Esophagus muscularis mucosa (tissue), 4 donors: ENCODE measurements at regions not wholly inside any gene's neighbourhood (a gene's known extent, or its start where the extent isn't known, plus 50 kb on each side); places are given as distances from the start of the nearest gene placed in this dataset.
A peak's percentile ranks its signal among the peaks of the same experiment; 100 is the strongest.

Experiments
- DNase-seq: peaks from one replicate; pipeline ENCODE4 v3.0.0-alpha.2; 2017; ENCODE audit errors: extremely low spot score
- H3K27ac ChIP-seq, 4 donors: fragments of 200-600 bp; sonication (generic); replicated peaks in 1 of 4; 1 replicate in 3 of 4; 2 replicates in 1 of 4; pipeline ENCODE4 v1.5.1; 2016 to 2019; ENCODE audit warnings: mild to moderate bottlenecking in 1 of 4
- H3K27me3 ChIP-seq, 4 donors: fragments of 200-600 bp; sonication (generic); one replicate each; pipeline versions ENCODE4 v1.5.1 to v1.6.0; 2016 to 2019
- H3K36me3 ChIP-seq, 4 donors: fragments of 200-600 bp; sonication (generic); one replicate each; pipeline ENCODE4 v1.5.1; 2016 to 2019
- H3K4me1 ChIP-seq, 4 donors: fragments of 200-600 bp; sonication (generic); one replicate each; pipeline ENCODE4 v1.5.1; 2016 to 2019
- H3K4me3 ChIP-seq, 4 donors: fragments of 200-600 bp; sonication (generic); 1 replicate in 2 of 4; 2 replicates in 2 of 4; pipeline ENCODE4 v1.5.1; 2016 to 2019; ENCODE audit warnings: mild to moderate bottlenecking in 4 of 4, moderate library complexity in 1 of 4
- H3K9me3 ChIP-seq, 4 donors: fragments of 200-600 bp; sonication (generic); 1 replicate in 3 of 4; 2 replicates in 1 of 4; pipeline ENCODE4 v1.5.1; 2016 to 2019
- EP300 ChIP-seq: sonication (generic); formaldehyde crosslinking; IDR thresholded peaks from one replicate; pipeline ENCODE4 v1.6.1; 2017; ENCODE audit warnings: antibody characterized with exemption
- POLR2A ChIP-seq: fragments of 450-650 bp; IDR thresholded peaks from one replicate; pipeline ENCODE4 v1.6.1; 2017; ENCODE audit warnings: antibody characterized with exemption, moderate library complexity, mild to moderate bottlenecking, low read depth
- POLR2AphosphoS5 ChIP-seq, 2 donors: sonication (generic); formaldehyde crosslinking; IDR thresholded peaks; one replicate each; pipeline ENCODE4 v1.6.1; 2017; ENCODE audit warnings: antibody characterized with exemption in 2 of 2
- WGBS: methylation state at CpG from one replicate; pipeline ENCODE4 v1.1.5; 2018; 5-methylcytosine and 5-hydroxymethylcytosine counted together
- intact Hi-C: fragments of 100-400 bp; cut with DNase I; formaldehyde crosslinking; loops from one replicate; pipeline ENCODE4 v1.15.1; 2023
- TF ChIP-seq, protein P1 (sequence below), 3 experiments: fragments of 200-600 bp in 2 of 3; fragments of 450-650 bp in 1 of 3; sonication (generic) in 2 of 3; IDR thresholded peaks; one replicate each; pipeline ENCODE4 v1.5.1; 2017 to 2019; ENCODE audit warnings: antibody characterized with exemption in 3 of 3, mild to moderate bottlenecking in 2 of 3, moderate library complexity in 1 of 3

DNA sequence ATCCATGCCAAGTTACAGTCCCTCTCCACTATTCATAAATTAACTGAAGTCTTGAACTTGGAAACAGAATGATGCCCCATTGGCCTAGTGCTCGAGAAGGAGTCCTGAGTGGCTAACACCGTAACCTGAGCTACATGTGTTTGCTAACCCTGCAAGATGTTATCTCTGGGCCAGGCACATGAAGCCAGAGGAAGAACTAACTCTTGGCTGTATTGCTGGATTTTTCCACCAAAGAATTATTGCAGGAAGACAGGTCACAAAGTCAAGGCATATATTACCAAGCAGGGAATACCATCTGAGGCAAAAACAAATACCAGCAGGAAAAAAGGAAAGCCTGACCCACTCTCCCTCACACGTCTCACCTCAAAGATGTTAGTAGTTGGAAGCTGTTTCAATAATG, 148.9 kb upstream of the PHACTR1 start:
- intact Hi-C loops, result no loop called here

DNA sequence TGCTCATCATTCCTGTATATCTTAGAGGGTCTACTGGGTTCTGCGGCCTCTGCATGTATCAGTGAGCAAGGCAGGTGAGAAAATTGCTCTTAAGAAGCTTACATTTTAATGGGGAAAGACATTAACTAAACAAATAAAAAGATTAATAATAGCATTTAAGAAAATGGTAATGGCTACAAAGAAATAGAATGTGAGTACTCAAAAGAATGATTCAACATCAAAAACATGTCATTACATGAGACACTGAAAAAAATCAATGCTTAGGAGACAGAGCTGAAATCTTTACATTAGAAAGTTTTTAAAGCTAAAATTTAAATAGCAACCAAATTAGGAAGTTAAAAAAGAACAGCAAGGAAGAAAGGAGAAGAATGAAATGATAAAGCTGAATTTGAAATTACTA, 146.9 kb upstream of the PHACTR1 start:
- WGBS, result 94% methylated on average over 1 of the region's 1 CpG
- Histone ChIP-seq H3K9me3 (no peaks in the 10 kb centered on the region), H3K36me3 (no peaks in the 10 kb centered on the region), H3K4me3 (no peak overlapping the region), H3K4me1 (peaks cover 10 to 18% (median 15%) of the 10 kb centered on the region in 4 donors), H3K27me3 (no peaks in the 10 kb centered on the region), H3K27ac (peak overlapping the region in 1 of 4 donors; percentile 34)
- TF ChIP-seq EP300 (no peak), POLR2A (no peak), POLR2AphosphoS5 (IDR thresholded peaks at IDR 0.05) (no peak)
- TF ChIP-seq, protein P1, sequence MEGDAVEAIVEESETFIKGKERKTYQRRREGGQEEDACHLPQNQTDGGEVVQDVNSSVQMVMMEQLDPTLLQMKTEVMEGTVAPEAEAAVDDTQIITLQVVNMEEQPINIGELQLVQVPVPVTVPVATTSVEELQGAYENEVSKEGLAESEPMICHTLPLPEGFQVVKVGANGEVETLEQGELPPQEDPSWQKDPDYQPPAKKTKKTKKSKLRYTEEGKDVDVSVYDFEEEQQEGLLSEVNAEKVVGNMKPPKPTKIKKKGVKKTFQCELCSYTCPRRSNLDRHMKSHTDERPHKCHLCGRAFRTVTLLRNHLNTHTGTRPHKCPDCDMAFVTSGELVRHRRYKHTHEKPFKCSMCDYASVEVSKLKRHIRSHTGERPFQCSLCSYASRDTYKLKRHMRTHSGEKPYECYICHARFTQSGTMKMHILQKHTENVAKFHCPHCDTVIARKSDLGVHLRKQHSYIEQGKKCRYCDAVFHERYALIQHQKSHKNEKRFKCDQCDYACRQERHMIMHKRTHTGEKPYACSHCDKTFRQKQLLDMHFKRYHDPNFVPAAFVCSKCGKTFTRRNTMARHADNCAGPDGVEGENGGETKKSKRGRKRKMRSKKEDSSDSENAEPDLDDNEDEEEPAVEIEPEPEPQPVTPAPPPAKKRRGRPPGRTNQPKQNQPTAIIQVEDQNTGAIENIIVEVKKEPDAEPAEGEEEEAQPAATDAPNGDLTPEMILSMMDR (IDR thresholded peaks at IDR 0.05), result no peak
- intact Hi-C loops, result no loop called here
- DNase-seq, result no peak

More for the DNA sequence above, 148.9 kb upstream of the PHACTR1 start:
- Histone ChIP-seq H3K36me3 (no peaks in the 10 kb centered on the region), H3K27ac (no peak overlapping the region), H3K9me3 (no peaks in the 10 kb centered on the region), H3K4me1 (peaks cover 6 to 10% (median 7%) of the 10 kb centered on the region in 4 donors), H3K4me3 (no peak overlapping the region), H3K27me3 (no peaks in the 10 kb centered on the region)
- DNase-seq, result no peak
- 85% methylated on average over 3 of the region's 3 CpGs for WGBS
- TF ChIP-seq POLR2A, result no peak
- TF ChIP-seq POLR2AphosphoS5 (IDR thresholded peaks at IDR 0.05), result no peak
- TF ChIP-seq, protein P1 (IDR thresholded peaks at IDR 0.05), result no peak
- no peak for TF ChIP-seq EP300

DNA sequence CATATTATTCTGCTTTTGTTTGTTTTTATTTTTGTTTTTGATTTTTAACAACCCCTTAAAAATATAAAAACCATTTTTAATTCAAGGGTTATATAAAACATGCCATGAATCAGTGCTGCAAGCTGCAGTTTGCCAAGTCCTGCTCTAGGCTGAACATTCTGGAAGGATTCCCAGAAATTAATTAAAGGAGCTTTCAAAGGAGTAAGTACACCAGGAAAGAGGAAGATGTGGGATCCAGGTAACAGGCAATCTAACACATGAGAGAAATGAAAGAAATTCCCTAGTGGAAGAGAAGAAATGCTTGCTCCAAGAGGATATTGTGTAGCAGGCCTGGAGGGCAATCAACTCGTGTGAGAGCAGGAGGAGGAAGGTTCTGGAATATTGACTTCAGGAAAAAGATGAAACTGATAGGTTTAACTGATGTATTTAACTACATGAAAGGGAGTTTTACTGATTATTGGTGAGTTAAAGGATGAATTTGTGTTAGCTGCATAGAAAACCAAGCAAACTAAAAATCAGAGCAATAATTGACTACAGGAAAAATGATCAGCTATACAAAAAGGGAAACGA, 146.0 kb upstream of the PHACTR1 start:
- TF ChIP-seq POLR2AphosphoS5 (IDR thresholded peaks at IDR 0.05), result no peak
- no peak for TF ChIP-seq EP300
- TF ChIP-seq, protein P1 (IDR thresholded peaks at IDR 0.05), result no peak
- TF ChIP-seq POLR2A, result no peak

DNA sequence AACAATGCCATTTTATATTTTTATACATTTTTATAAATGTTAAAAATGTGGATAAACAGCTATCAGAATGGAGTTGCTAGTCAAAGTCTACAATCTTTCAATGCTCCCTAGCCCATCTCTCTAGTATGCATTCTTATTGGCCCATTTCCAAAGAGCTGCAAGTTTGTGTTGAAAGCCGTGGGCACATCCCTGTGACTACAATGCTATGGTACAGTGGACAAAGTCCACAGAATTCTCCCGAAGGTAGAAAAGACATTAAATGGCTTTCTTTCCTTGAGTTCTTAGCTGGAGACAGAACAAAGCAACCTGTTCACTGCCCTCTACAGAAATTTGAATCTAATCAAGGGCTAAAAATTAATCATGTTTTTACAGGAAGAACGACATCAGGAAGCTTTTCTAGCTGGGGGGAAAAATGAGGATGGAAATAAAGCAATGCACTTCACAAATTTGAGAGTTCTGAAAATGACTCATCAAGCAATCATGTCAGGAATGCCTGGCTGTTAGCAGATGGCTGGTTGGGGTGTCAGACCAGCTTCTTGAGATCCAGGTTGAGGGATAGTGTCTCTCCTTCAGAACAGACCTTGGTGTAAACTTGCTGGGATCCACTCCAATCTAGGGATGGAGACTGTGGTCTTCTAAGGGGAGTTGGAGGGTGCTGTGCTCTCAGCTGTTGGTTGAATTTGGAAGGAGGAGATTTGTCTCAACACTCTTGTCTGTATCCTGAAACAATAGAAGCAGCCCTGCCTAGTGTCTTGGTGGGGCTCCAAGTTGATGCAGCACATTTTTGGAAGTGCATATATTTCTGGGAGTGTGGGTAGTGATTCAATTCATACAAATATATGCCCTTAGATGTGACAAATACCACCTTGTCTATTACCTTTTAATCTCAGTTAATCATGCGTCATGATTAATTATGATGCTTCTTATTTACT, 143.4 kb upstream of the PHACTR1 start:
- WGBS, result 54% methylated on average over 4 of the region's 4 CpGs
- intact Hi-C loops, result no loop called here
- Histone ChIP-seq H3K9me3 (no peaks in the 10 kb centered on the region), H3K4me3 (no peak overlapping the region), H3K27ac (no peak overlapping the region), H3K27me3 (no peaks in the 10 kb centered on the region), H3K4me1 (peaks cover 10 to 30% (median 21%) of the 10 kb centered on the region in 4 donors), H3K36me3 (no peaks in the 10 kb centered on the region)
- DNase-seq, result no peak
- no peak for TF ChIP-seq EP300
- TF ChIP-seq POLR2A, result no peak
- TF ChIP-seq POLR2AphosphoS5 (IDR thresholded peaks at IDR 0.05), result peak in 1 of 2 donors; percentile 10
- TF ChIP-seq, protein P1 (IDR thresholded peaks at IDR 0.05), result no peak

More for the DNA sequence above, 146.0 kb upstream of the PHACTR1 start:
- Histone ChIP-seq H3K4me1 (peaks cover 10 to 18% (median 15%) of the 10 kb centered on the region in 4 donors), H3K36me3 (no peaks in the 10 kb centered on the region), H3K4me3 (no peak overlapping the region), H3K27me3 (no peaks in the 10 kb centered on the region), H3K27ac (peak overlapping the region in 2 of 4 donors; percentile 5 to 34), H3K9me3 (no peaks in the 10 kb centered on the region)
- intact Hi-C loops, result no loop called here
- no peak for DNase-seq
- 64% methylated on average over 2 of the region's 2 CpGs for WGBS
